SIG-M5 treated with dmso at 0.1 percent for 504 hours (cell line): ENCODE measurements at regions not wholly inside any gene's neighbourhood (a gene's known extent, or its start where the extent isn't known, plus 50 kb on each side); places are given as distances from the start of the nearest gene placed in this dataset.

Experiments used
- DNase-seq: peaks from one replicate; lab custom pipeline; 2025; ENCODE audit not compliant: unreplicated experiment; lab: John Stamatoyannopoulos, UW

DNA sequence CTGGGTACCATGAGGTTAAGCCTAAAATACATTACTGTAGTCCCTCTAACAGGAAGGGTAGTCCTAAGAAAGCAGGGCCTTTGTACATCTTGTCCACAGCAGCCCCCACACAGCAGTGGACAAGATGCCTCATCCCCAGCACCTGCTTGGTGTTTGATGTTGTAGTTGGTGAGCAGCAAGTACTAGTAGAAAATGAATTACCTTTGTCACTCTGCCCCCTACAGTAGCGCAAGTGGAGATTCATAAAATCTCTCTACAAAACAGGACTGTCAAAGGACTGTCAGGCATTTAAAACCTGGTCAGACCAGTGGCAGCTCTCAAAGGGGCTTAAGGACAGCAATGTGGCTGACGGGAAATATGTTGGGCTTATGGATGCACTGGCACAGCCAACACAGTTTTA, 122.5 kb downstream of the TMEM174 start:
- no peak for DNase-seq

DNA sequence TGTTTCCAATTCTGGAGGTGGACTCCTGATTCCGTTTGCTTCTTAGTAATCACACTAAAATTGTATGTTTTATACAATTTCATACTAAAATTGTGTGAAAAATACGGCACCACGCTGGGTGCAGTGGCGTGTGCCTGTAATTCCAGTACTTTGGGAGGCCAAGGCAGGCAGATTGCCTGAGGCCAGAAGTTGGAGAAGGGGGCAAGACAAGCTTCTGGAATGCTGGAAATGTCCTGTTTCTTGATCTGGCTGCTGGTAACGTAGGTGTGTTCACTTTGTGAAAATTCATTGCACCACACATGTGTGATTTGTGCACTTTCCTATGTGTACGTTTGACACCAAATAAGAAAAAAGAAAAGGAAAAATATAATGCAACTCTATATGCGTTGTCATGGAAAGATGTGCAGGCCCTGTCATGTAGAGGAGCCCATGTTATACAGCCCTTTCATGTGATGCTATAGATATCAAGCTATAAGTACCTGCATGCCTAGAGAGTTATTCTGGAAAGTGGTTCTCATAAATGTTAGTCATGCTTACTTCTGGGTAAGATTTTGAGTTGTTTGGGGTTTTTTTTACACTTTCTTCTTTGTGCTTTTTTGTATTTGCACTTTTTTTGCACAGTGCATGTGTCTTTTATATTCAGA, 119.9 kb downstream of the TMEM174 start:
- no peak for DNase-seq

DNA sequence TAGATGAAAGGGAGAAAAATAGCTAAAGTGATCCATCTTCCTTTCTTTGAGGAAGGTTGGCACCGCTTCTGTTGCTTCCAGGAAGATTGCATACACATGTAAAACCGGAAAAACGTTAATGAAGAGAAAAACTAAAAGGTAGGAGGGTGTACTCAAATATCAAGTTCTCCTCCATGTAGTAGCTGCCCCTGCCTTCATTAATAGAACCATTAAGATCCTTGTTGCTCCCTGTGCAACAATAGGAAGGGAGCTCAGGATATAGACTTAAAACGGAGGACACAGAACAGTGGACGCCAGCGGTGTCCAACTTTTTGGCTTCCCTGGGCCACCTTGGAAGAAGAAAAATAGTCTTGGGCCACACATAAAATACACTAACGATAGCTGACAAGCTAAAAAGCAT, 118.9 kb downstream of the TMEM174 start:
- no peak for DNase-seq

DNA sequence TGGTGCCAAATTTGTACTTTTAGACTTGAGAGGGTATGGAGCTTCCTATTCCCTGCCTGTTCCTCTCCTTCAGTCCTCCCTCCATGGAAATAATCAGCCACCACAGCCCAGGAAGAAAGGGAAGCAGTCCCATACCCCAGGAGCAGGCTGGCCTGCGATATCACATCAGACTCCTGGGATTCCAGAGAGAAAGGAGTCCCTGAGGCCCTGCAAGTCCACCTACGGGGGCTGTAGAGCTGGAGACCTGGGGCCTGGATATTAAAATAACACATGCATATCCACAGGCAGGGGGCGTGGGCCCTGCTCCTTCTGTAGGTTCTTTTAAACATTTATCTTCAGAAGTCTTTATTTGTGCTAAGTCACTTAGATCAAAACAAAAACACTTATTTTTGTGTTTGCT, 117.2 kb downstream of the TMEM174 start:
- DNase-seq = no peak

DNA sequence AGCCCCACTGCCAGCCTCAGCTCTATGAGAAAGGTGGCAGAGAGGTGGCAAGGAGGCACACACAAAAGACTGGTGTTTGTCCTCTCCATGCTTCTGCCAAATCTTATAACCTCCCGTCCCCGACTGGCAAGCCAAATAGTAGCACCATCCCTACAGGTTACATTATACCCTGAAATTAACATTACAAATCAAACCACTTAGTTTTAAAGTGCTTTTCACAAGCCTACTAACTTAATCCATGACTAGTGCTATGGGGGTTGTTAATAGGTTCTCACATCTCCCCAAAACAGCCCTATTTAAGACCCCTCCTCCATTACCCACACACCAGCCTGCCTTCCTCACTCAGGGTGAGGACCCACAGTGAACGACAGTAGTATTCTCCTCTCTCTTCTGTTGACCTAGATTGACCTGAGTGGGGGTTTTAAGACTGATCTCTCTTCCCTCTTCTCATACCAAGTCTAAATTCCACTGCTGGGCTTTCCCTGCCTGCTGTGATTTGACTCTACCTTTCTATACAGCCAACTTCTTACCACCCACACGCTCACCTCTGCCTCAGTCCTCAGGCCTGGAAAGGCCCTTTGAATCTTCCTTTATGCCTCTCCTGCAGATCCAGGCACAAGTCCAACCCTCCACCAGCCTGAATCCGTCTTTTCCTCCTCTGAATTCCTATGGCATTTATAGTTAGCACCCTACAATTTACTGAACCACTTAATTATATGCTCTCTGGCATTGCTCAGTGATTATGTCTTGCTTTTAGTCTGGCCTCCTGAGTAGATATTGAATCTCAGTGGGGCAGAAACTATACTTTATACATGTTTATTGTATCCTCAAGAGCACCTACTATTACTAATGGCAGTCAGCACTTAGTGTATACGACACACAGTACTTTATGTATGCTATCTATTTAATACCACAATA, 116.1 kb downstream of the TMEM174 start:
- DNase-seq = no peak

DNA sequence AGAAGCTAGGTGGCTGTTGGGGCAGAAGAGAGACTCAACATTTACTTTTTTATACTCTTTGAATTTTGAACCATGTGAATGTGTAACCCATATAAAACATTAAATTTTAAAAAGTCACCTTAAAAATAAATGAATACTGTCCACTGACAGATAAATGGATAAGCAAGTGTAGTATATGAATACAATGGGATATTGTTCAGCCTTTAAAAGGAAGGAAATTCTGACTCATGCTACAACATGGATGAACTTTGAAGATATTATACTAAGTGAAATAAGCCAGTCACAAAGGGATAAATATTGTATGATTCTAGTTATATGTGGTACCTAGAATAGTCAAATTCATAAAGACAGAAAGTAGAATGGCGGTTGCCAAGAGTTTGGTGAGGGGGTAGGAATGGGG, 113.9 kb downstream of the TMEM174 start:
- no peak for DNase-seq

DNA sequence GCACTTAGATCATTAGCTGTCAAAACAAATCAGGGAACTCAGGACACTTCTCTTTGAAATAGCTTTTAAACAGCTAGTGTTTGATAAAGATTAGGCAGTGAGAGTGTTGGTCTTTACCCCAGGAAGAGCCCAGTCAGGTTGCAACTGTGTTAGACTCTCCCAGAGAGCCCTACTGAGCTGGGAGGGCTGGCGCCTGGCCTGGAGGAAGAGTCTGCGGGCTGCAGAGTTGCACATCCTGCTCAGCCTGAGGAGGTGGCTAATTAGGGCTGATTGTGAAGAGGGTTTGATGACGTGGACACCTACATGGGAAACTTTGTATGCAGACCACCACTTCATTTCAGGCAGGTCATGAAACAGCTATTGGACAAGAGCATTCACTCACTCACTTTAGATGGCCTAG, 112.0 kb downstream of the TMEM174 start:
- no peak for DNase-seq

DNA sequence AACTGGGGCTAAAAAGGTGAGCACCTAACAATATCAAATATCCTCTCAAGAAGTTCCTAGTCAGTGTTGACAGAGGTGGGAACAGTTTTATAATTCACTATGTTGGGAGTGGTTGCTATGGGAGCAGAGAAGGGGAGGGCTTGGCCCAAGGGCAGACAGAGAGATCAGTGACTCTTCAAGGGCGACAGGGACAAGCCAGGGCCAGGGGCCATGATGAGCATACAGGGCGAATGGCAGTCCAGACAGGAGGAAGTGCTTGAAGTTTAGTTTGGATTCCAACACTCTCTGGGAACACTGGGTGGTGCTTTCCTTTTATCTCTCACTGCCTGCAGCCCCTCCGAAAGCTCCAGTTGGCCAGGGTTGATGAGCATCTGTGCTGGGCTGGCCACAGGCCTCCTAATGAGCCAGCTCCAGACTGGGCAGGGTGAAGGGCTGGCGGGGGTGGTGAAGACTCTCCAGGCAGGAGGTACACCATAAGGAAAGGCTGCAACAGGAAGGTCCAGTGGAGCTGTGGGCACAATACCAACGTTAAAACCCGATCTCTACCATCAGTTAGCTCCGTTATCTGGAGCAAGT, 111.3 kb downstream of the TMEM174 start:
- DNase-seq = no peak

DNA sequence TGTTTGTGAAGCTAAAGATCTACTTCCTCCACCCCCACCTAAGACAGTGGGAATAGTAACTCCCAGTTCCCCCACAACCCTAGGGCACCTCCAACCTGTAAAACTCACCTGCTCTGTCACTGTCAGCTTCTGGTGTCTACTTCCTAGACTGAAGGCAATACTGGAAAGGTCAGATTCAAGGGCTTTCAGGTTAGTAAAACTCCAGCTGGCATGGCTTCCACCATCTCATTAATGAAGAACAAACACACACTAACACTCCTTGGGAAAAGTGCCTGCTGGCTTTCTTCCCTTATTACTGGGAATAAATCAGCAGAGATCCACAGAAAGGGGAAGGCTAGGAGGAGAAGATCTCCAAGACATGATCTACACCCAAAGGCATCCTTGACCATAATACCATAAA, 109.9 kb downstream of the TMEM174 start:
- DNase-seq = no peak

DNA sequence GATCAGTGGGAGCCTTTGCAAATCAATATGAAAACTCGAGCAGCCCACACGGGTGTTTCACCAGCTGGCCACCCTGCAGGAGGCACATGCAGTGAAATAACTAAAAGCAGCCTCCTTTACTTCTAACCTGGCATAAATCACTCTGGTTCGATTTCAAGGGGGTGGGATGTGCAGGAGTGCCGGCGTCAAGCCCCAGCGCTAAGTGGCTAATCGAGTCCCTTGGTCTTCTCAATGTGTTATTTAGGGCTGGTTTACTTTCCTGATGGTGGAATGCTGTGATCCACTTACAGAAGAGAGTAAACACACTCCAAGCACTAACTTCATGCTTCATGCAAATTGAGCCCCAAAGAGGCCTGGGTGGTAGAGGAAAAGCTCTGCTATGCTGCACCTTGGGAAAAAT, 109.4 kb downstream of the TMEM174 start:
- no peak for DNase-seq

DNA sequence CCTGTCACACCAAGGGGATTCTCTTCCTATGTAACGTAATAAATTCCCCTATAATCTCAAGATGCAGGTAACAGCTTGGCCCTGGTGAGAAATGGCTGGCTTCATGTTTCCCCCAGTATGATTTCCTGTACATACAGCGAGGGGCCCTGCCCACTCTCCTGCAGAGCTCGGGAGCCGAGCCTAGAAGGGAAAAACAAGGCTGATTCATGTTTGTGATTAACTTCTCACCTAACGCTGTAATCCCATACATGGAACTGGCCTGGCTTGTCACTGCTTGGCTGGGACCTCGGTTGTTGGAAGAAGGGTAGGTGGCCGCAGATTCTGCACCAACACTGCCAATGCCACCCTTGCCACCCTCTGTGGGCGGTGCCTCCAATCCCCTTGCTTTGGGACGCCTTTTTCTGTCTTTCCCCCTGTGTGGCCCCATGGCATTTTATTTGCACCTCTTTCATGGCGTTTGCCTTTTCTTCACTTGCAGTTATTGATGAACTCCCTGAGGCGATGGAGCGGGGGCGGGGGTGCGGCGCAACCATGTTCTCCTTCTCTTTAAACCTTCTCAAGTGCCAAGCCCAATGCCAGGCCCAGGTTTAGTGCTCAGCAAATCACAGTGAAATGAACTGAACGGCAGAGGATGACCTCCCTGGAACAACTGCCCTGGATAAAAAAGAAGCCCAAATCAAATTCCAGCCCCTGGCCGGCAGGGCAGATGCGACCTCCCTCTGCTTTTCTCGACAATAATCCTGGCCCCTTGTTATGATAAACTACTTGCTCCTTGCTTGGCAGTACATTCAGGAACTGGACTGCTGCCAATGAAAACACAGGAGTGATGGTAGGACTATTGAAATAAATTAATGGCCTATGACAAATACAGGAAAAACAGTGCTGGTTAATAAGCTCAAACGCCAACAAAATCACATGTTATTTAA, 108.1 kb downstream of the TMEM174 start:
- DNase-seq = no peak

DNA sequence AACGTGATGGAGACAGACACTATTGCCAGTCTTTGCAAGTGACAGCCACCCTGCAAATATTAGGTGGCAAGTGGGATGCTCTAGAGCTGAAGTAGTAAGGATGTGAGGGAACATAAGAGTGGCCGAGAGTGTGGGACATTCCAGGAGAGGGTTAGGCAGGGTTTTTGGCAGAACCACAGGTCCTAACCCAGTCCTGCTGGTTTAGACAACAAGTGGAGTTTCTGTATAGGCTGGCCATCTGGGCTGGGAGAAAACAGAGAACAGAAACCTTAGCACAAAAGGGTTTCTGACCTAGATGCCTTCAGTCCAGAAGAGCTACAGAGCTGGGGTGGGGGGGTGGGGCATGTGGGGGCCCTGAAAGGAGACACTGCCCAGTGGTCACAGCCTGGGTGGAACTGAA, 107.4 kb downstream of the TMEM174 start:
- no peak for DNase-seq

DNA sequence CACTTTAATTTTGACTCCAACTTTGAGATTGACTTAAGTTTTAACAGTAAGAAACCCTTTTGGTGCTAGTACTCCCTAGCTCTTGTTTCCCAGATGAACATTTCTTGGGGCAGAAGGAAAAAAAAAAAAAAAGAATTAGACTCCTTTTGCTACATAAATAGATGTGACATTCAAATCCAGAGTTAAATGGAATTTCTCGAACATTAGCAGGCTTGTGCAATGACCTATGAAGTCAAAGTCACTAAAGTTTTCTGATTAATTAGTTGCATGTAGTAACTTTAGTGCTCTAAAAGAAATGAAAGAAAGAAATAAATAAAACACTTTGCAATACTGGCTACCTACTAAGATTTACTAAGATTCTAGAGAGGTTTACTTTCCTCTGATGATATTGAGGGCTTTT, 106.8 kb downstream of the TMEM174 start:
- DNase-seq = no peak

DNA sequence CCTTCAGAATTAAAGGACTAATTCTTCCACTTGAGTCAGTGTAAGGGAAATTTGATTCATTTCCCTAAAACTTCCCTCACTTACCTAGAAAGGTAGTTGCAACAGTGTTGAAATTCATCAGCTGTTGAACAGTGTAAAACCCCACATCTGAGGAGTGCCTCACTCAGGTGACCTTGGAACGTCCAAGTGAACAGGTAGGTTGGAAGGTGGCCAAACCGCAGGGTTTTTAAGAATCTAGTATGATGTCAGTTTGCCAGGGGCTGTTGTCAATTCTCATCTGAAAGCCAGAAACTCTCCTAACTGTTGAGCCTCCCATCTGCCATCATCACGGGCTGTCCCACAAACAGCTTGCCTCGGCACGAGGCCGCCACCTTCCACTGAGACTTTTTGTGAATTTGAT, 105.7 kb downstream of the TMEM174 start:
- DNase-seq = peak; percentile 10

DNA sequence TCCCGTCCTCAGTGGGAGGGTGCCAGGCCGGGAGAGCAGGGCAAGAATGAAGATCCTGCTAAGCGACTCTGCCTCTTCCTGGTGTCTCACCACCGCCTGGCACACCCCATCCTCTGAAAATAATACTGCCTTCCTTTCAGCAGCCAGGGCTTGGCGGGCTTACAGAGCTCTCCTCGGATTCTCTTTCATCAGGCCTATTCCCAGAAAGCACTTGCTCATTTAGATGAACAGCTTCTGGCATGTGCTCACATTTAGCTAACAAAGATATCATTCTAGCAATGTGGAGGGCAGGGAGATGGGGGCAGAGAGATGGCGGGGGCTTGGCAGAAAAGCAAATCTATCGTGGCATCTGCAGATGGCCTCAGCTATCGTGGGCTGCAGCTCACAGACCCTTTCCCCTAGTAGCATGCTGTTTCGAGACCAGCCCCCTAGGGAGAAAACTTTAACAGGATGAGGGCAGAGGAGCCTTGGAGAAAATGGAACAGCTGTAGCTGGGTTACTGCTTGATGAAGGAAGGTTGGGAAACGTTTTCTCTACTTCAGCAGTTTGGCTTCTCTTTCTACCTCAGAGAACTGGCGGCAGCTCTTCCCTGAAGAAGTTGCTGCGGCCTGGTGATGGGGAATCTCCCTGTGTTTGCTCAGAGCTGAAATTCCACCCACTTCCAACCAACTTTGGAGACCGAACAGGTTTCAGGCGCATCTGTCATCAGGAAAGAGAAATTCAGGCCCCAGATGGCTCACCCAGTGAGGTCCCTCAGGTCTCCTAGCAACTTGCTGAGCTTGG, 102.1 kb downstream of the TMEM174 start:
- DNase-seq = no peak

DNA sequence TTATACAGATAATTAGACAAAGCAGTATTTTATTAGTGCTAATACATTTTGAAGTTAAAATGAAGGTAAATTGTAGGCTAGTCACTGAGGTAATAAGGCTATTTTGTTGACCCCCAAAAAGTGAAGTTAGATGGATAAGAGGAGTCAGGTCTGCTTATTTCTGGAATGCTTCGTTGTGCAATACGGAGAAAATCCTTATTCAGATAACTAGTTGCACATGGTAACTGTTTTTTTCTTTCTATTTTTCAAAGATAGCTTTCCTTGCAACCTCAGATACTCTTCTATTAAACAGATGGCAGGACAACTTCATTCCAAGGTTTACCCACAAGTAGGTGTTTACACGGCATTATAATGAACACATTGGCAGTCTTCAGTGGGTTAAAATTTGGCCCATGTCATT, 101.1 kb downstream of the TMEM174 start:
- no peak for DNase-seq

DNA sequence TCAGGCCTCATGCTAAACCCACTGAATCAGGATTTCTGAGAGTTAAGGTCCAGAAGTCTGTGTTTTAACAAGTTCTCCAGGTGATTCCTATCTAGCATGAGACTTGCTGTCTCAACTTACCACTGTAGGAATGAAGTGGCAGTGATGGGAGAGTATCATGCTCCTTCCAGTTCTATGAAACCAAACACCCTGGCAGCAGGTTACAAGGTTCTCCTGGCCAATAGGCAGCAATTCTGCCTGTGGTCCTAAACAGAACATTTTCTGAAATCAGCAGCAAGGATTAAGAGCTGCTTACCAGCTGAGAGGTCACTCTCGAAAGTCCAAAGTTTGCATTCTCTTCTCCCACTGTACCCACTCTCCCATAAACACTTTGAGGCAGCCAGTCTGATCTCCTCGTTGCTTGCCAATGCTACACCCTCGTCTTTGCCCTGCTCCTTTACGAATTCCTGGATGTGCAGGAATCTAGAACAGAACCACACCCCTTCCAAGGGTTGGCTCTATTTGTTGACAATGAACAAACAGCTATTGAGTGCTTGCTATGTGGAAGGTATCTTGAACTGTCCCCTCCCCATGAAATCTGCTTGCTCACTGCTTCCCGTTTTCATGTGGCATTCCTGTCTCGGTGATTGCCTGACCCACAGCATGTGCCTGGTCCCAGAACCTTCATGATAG, 100.5 kb downstream of the TMEM174 start:
- DNase-seq = peak; percentile 11

DNA sequence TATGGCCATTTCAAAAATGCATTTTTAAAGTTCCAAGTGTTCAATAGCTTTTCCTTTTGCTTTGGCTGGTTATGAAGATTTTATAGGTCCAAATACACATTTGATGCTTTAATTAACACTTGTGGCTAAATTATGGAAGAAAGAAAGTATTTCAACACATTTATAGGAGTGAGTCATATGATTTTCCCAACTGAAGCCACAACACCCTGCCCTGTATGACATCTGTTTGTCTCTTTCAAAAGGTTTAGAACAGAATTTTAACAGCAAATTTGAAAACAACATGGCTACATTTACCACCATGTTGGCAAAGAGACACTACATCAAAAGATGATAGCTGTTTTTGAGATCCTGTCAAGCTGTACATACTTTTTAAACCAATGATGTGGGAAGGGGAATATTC, 99.4 kb downstream of the TMEM174 start:
- DNase-seq = peak; percentile 35

DNA sequence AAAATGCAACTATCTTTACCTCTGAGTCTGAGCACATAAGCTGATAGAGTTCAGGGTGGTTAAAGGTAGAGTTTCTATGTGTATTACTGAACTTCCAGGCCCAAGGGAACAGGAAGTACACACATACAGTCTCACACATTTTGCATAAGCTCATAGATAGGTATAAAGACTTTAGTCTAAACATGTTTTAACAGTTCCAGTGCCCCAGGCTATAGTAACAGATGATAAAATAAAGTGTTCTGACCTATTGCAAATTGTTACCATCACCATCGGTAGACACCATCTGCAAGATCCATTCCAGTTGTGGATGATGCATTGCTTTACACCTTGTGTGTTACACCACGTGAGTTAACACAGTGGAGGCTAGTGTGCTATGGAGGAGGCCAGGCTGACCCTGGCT, 95.8 kb downstream of the TMEM174 start:
- DNase-seq = no peak
